Fibroblast of pulmonary artery (primary cell): ENCODE measurements at regions not wholly inside any gene's neighbourhood (a gene's known extent, or its start where the extent isn't known, plus 50 kb on each side); places are given as distances from the start of the nearest gene placed in this dataset.

Source experiments
- DNase-seq: peaks from one replicate; pipeline ENCODE4 v3.0.0-alpha.2; 2010; ENCODE audit warnings: low read depth
- H3K4me3 ChIP-seq: replicated peaks from 2 replicates; pipeline ENCODE4 v1.5.1; 2011; ENCODE audit warnings: low read depth, mild to moderate bottlenecking, control low read depth, low read length, moderate library complexity
- TF ChIP-seq, protein P1 (sequence below): IDR thresholded peaks from 2 replicates; pipeline ENCODE4 v1.5.1; 2011; ENCODE audit warnings: mild to moderate bottlenecking, control low read depth, low read length, inconsistent platforms; ENCODE audit errors: missing control alignments

GRCh38 chrX:81996166-81996565, 794.3 kb downstream of the SH3BGRL start:
- DNase-seq = no peak
- no peak overlapping the region for H3K4me3 ChIP-seq
- TF ChIP-seq, protein P1, sequence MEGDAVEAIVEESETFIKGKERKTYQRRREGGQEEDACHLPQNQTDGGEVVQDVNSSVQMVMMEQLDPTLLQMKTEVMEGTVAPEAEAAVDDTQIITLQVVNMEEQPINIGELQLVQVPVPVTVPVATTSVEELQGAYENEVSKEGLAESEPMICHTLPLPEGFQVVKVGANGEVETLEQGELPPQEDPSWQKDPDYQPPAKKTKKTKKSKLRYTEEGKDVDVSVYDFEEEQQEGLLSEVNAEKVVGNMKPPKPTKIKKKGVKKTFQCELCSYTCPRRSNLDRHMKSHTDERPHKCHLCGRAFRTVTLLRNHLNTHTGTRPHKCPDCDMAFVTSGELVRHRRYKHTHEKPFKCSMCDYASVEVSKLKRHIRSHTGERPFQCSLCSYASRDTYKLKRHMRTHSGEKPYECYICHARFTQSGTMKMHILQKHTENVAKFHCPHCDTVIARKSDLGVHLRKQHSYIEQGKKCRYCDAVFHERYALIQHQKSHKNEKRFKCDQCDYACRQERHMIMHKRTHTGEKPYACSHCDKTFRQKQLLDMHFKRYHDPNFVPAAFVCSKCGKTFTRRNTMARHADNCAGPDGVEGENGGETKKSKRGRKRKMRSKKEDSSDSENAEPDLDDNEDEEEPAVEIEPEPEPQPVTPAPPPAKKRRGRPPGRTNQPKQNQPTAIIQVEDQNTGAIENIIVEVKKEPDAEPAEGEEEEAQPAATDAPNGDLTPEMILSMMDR = no peak

DNA sequence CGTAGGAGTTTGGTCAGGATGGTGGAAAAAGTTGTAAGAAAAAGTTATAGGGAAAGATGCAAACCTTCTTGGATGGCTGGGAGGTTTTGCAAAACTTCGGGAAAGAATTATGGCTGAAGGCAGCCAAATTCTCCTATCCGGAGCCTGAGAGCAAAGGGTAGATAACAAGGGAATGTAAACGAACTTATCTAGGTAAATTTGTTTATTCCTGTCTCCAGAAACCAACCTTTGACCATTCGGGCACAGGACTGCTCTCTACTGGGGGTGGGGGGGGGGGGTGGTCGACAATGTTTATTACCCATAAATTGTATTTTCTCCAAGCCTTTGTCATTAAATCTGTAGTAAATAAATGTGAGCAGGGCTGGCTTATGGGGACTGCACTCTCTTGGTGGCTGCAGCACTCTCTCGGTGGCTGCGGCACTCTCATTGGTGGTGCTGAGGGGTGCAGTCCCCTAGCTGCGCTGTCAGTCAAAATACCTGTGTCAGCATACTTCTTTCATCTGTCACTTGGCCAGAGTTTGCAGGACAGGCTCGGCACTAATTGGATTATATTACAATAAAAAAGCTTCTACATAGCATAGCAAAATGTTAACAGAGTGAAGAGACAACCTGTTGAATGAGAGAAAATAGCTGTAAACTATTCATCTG, 827.8 kb downstream of the SH3BGRL start:
- no peak for DNase-seq
- no peak overlapping the region for H3K4me3 ChIP-seq
- TF ChIP-seq, protein P1 = no peak

GRCh38 chrX:82031250-82031649, 829.3 kb downstream of the SH3BGRL start:
- no peak overlapping the region for H3K4me3 ChIP-seq
- TF ChIP-seq, protein P1 = no peak
- DNase-seq = no peak

GRCh38 chrX:82038793-82039192, 836.9 kb downstream of the SH3BGRL start:
- DNase-seq = no peak
- no peak overlapping the region for H3K4me3 ChIP-seq
- TF ChIP-seq, protein P1 = no peak

- no peak for DNase-seq
- TF ChIP-seq, protein P1 = no peak
- no peak overlapping the region for H3K4me3 ChIP-seq
Measured at GRCh38 chrX:82041034-82041433, 839.1 kb downstream of the SH3BGRL start.

- no peak for DNase-seq
- no peak overlapping the region for H3K4me3 ChIP-seq
- TF ChIP-seq, protein P1 = no peak
Measured at GRCh38 chrX:82058728-82059127, 856.8 kb downstream of the SH3BGRL start.

DNA sequence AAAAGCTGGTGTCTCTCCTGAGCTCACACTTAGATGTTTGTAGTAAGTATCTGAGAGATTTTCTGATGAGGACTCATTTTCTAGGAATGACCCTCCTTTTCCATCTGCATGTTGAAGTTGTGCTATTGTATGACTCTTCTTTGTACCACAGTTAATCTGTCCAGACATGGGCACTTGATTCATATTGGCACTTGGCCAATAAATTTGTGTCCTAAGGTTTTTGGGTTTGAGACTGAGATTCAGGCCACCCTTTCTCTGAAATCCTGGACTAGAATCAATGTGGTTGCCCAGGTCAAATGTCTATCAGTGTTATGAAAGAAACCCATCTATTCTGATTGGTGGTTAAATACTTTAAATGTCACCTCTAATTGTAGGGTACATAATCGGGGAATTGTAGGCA, 869.0 kb downstream of the SH3BGRL start:
- DNase-seq = no peak
- TF ChIP-seq, protein P1 = no peak
- H3K4me3 ChIP-seq = no peak overlapping the region
